ENCODE measurements at regions not wholly inside any gene's neighbourhood (a gene's known extent, or its start where the extent isn't known, plus 50 kb on each side); places are given as distances from the start of the nearest gene placed in this dataset.
"Not testable (repeated sequence)": the region's sequence is repeated elsewhere in the genome, so short reads cannot be mapped to it uniquely, and the experiment has no call there.

DNA sequence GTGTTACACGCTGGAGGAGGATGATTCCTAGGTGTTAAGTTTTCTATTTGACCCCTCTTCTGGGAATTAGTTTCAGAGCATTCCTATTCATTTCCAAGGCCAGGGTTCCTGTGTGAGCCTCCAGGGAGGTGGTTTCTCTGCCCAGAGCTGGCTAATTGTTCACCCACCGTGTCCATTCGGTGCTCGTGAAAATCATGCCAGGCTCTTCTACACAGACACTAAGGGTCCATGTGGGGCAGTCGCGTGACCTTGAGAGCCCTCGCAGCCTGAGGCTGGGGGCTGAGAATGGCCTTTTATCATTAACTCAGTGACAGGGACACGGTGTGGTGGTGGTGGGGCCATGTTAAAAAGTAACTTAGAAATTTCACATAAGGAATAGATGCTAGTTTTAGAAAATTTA is 83.7 kb downstream of the EMX2 start:
- H3K4me3 ChIP-seq (ENCODE audit: low read depth, low read length, poor library complexity, severe bottlenecking): no peak overlapping the region
- no peaks in the 10 kb centered on the region for H3K9me3 ChIP-seq (ENCODE audit: low read length)
- TF ChIP-seq EZH2 (IDR thresholded peaks at IDR 0.05; ENCODE audit: borderline replicate concordance, low read length): no peak
- TF ChIP-seq, protein P1, sequence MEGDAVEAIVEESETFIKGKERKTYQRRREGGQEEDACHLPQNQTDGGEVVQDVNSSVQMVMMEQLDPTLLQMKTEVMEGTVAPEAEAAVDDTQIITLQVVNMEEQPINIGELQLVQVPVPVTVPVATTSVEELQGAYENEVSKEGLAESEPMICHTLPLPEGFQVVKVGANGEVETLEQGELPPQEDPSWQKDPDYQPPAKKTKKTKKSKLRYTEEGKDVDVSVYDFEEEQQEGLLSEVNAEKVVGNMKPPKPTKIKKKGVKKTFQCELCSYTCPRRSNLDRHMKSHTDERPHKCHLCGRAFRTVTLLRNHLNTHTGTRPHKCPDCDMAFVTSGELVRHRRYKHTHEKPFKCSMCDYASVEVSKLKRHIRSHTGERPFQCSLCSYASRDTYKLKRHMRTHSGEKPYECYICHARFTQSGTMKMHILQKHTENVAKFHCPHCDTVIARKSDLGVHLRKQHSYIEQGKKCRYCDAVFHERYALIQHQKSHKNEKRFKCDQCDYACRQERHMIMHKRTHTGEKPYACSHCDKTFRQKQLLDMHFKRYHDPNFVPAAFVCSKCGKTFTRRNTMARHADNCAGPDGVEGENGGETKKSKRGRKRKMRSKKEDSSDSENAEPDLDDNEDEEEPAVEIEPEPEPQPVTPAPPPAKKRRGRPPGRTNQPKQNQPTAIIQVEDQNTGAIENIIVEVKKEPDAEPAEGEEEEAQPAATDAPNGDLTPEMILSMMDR (IDR thresholded peaks at IDR 0.05; ENCODE audit: low read length): no peak

DNA sequence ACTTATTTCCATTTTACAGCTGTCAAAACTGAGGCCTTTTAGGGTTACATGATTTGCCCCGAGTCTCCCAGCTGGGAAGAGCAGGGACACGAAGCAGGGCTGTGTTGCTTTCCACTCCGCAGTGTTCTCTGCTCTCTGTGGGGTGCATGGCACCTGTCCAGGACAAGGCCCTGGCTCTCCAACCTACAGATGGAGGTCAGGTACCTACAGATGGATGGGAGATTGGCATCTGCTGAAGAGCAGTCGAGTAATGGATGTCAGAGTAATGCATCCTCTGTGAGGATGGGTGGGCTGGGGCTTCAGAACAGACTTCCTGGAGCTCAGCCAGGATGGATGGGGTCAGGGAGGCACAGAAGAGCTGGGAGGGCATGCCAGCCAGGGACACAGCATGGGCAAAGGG is 85.0 kb downstream of the EMX2 start:
- H3K4me3 ChIP-seq (ENCODE audit: low read depth, low read length, poor library complexity, severe bottlenecking): no peak overlapping the region
- H4K20me1 ChIP-seq (ENCODE audit: insufficient read depth, low read length): no peaks in the 10 kb centered on the region
- no peak overlapping the region for H3K9ac ChIP-seq (ENCODE audit: low read length)
- no peaks in the 10 kb centered on the region for H3F3A ChIP-seq (ENCODE audit: insufficient read depth, low read length)
- no peaks in the 10 kb centered on the region; the same call in 1 of the 2 replicates for H3K27me3 ChIP-seq (ENCODE audit: insufficient read depth, low read length)
- H3K36me3 ChIP-seq (ENCODE audit: insufficient read depth, low read length): no peaks in the 10 kb centered on the region
- no peaks in the 10 kb centered on the region for H3K4me1 ChIP-seq (ENCODE audit: insufficient read depth, low read length, severe bottlenecking)
- no peak overlapping the region for H2AFZ ChIP-seq (ENCODE audit: low read length)
- H3K79me2 ChIP-seq (ENCODE audit: insufficient read depth, low read length): no peaks in the 10 kb centered on the region
- no peaks in the 10 kb centered on the region for H3K9me3 ChIP-seq (ENCODE audit: low read length)
- TF ChIP-seq, protein P1 (IDR thresholded peaks at IDR 0.05; ENCODE audit: low read length): no peak
- no peak for TF ChIP-seq EZH2 (IDR thresholded peaks at IDR 0.05; ENCODE audit: borderline replicate concordance, low read length)
- no peak overlapping the region for H3K27ac ChIP-seq (ENCODE audit: low read depth, low read length, poor library complexity, severe bottlenecking)
- H3K9me2 ChIP-seq (ENCODE audit: low read depth, low read length): no peaks in the 10 kb centered on the region
- H3K4me2 ChIP-seq (ENCODE audit: low read length): no peak overlapping the region

More for the DNA sequence above, 83.7 kb downstream of the EMX2 start:
- Histone ChIP-seq H3K36me3 (ENCODE audit: insufficient read depth, low read length) (no peaks in the 10 kb centered on the region), H3K27ac (ENCODE audit: low read depth, low read length, poor library complexity, severe bottlenecking) (no peak overlapping the region), H3F3A (ENCODE audit: insufficient read depth, low read length) (no peaks in the 10 kb centered on the region), H2AFZ (ENCODE audit: low read length) (no peak overlapping the region), H3K4me2 (ENCODE audit: low read length) (no peak overlapping the region), H3K27me3 (ENCODE audit: insufficient read depth, low read length) (no peaks in the 10 kb centered on the region; the same call in 1 of the 2 replicates), H3K9ac (ENCODE audit: low read length) (no peak overlapping the region), H3K4me1 (ENCODE audit: insufficient read depth, low read length, severe bottlenecking) (no peaks in the 10 kb centered on the region), H3K9me2 (ENCODE audit: low read depth, low read length) (no peaks in the 10 kb centered on the region), H3K79me2 (ENCODE audit: insufficient read depth, low read length) (no peaks in the 10 kb centered on the region), H4K20me1 (ENCODE audit: insufficient read depth, low read length) (no peaks in the 10 kb centered on the region)

DNA sequence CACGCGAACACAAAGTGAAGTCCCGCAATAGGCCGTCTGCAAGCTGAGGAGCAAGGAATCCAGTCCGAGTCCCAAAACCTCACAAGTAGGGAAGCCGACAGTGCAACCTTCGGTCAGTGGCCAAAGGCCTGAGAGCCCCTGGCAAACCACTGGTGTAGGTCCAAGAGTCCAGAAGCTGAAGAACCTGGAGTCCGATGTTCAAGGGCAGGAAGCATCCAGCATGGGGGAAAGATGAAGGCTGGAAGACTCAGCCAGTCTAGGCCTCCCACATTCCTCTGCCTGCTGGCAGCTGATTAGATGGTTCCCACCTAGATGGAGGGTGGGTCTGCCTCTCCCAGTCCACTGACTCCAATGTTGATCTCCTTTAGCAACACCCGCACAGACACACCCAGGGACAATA is 87.2 kb downstream of the EMX2 start:
- not testable (repeated sequence) for H3K4me3 ChIP-seq (ENCODE audit: low read depth, low read length, poor library complexity, severe bottlenecking); H3K27ac ChIP-seq (ENCODE audit: low read depth, low read length, poor library complexity, severe bottlenecking); H3K9me3 ChIP-seq (ENCODE audit: low read length)

DNA sequence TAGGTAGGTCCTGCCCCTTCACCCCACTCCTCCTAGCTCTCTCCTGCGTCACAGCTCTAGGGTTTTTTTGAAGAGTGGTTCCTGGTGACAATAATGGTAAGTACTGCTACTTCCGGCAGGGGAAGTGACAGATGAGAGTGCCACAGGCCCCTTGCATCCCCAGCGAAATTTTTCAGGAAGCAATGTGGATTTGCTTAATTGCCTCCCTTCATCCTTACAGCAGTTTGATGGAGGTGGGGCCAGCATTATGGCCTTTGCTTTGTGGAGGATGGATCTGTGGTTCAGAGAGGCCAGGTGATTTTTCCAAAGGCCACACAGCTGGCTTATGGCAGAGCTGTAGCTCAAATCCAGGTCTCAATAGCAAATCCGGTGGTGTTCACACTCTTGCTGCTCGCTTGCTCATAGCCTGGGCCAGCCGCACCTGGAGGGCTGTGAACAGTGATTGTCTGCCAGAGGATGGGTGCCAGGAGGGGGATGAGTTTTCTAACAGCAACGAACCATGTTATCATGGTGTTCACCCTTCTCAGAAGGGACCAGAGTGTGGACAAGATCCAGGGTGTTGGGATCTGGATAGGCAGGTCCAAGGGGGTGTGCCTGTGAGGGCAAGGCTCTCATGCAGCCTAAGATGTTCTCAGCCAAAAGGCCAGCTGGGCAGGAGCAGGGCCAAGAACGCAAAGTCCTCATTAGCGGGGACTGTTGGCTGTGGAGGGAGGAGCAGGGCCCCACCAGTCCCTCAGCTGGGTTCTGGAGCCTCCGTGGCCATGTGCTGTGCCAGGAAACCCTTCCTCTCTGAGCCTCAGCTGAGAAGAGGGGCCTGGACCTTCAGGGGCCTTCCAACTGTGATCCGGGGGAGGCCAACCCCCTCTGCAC is 89.0 kb downstream of the EMX2 start:
- no peaks in the 10 kb centered on the region for H3K4me1 ChIP-seq (ENCODE audit: insufficient read depth, low read length, severe bottlenecking)
- no peak overlapping the region for H3K27ac ChIP-seq (ENCODE audit: low read depth, low read length, poor library complexity, severe bottlenecking)
- H3K9ac ChIP-seq (ENCODE audit: low read length): no peak overlapping the region
- H4K20me1 ChIP-seq (ENCODE audit: insufficient read depth, low read length): no peaks in the 10 kb centered on the region
- no peaks in the 10 kb centered on the region for H3K9me2 ChIP-seq (ENCODE audit: low read depth, low read length)
- no peaks in the 10 kb centered on the region for H3K27me3 ChIP-seq (ENCODE audit: insufficient read depth, low read length)
- H3K36me3 ChIP-seq (ENCODE audit: insufficient read depth, low read length): no peaks in the 10 kb centered on the region
- no peak for TF ChIP-seq EZH2 (IDR thresholded peaks at IDR 0.05; ENCODE audit: borderline replicate concordance, low read length)
- TF ChIP-seq, protein P1 (IDR thresholded peaks at IDR 0.05; ENCODE audit: low read length): no peak
- no peaks in the 10 kb centered on the region for H3K79me2 ChIP-seq (ENCODE audit: insufficient read depth, low read length)
- H3K4me2 ChIP-seq (ENCODE audit: low read length): no peak overlapping the region
- no peak overlapping the region for H3K4me3 ChIP-seq (ENCODE audit: low read depth, low read length, poor library complexity, severe bottlenecking)
- no peaks in the 10 kb centered on the region for H3K9me3 ChIP-seq (ENCODE audit: low read length)
- H2AFZ ChIP-seq (ENCODE audit: low read length): no peak overlapping the region
- H3F3A ChIP-seq (ENCODE audit: insufficient read depth, low read length): no peaks in the 10 kb centered on the region

More for the DNA sequence above, 87.2 kb downstream of the EMX2 start:
- H3K27me3 ChIP-seq (ENCODE audit: insufficient read depth, low read length); H3K9me2 ChIP-seq (ENCODE audit: low read depth, low read length); H4K20me1 ChIP-seq (ENCODE audit: insufficient read depth, low read length); H2AFZ ChIP-seq (ENCODE audit: low read length); H3K9ac ChIP-seq (ENCODE audit: low read length); H3F3A ChIP-seq (ENCODE audit: insufficient read depth, low read length); H3K4me2 ChIP-seq (ENCODE audit: low read length); H3K79me2 ChIP-seq (ENCODE audit: insufficient read depth, low read length); H3K4me1 ChIP-seq (ENCODE audit: insufficient read depth, low read length, severe bottlenecking); H3K36me3 ChIP-seq (ENCODE audit: insufficient read depth, low read length): not testable (repeated sequence)

All from OCI-LY1 (cell line).